ENCODE measurements at regions not wholly inside any gene's neighbourhood (a gene's known extent, or its start where the extent isn't known, plus 50 kb on each side); places are given as distances from the start of the nearest gene placed in this dataset.
"Not testable (repeated sequence)": the region's sequence is repeated elsewhere in the genome, so short reads cannot be mapped to it uniquely, and the experiment has no call there.

DNA sequence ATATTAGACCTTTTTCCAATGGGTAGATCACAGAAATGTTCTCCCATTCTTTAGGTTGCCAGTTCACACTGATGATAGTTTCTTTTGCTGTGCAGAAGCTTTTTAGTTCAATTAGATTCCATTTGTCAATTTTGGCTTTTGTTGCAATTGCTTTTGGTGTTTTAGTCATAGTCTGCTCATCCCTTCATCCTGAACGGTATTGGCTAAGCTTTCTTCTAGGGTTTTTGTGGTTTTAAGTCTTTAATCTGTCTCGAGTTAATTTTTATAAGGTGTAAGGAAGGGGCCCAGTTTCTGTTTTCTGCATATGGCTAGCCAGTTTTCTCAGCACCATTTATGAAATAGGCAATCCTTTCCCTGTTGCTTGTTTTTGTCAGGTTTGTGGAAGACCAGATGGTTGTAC lies 564.3 kb upstream of the ZNF337 start:
- TF ChIP-seq, protein P1, sequence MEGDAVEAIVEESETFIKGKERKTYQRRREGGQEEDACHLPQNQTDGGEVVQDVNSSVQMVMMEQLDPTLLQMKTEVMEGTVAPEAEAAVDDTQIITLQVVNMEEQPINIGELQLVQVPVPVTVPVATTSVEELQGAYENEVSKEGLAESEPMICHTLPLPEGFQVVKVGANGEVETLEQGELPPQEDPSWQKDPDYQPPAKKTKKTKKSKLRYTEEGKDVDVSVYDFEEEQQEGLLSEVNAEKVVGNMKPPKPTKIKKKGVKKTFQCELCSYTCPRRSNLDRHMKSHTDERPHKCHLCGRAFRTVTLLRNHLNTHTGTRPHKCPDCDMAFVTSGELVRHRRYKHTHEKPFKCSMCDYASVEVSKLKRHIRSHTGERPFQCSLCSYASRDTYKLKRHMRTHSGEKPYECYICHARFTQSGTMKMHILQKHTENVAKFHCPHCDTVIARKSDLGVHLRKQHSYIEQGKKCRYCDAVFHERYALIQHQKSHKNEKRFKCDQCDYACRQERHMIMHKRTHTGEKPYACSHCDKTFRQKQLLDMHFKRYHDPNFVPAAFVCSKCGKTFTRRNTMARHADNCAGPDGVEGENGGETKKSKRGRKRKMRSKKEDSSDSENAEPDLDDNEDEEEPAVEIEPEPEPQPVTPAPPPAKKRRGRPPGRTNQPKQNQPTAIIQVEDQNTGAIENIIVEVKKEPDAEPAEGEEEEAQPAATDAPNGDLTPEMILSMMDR (IDR thresholded peaks at IDR 0.05; ENCODE audit: low read length), result not testable (repeated sequence)
- not testable (repeated sequence) for TF ChIP-seq EZH2phosphoT487 (IDR thresholded peaks at IDR 0.05; ENCODE audit: low read length)

Data from MM.1S (cell line).